Breast epithelium (tissue), 3 donors: ENCODE measurements at regions not wholly inside any gene's neighbourhood (a gene's known extent, or its start where the extent isn't known, plus 50 kb on each side); places are given as distances from the start of the nearest gene placed in this dataset.

Experiments used
- POLR2A ChIP-seq: fragments of 450-650 bp; IDR thresholded peaks from one replicate; pipeline ENCODE4 v1.6.1; 2016; ENCODE audit warnings: antibody characterized with exemption, mild to moderate bottlenecking, moderate library complexity
- POLR2AphosphoS5 ChIP-seq, 3 donors: sonication (generic); formaldehyde crosslinking; IDR thresholded peaks; one replicate each; pipeline ENCODE4 v1.6.1; 2017; ENCODE audit warnings: antibody characterized with exemption in 3 of 3
- TF ChIP-seq, protein P1 (sequence below), 3 donors: fragments of 450-650 bp; IDR thresholded peaks; one replicate each; pipeline ENCODE4 v1.5.1; 2016 to 2017; ENCODE audit warnings: antibody characterized with exemption in 3 of 3, mild to moderate bottlenecking in 3 of 3, moderate library complexity in 3 of 3

DNA sequence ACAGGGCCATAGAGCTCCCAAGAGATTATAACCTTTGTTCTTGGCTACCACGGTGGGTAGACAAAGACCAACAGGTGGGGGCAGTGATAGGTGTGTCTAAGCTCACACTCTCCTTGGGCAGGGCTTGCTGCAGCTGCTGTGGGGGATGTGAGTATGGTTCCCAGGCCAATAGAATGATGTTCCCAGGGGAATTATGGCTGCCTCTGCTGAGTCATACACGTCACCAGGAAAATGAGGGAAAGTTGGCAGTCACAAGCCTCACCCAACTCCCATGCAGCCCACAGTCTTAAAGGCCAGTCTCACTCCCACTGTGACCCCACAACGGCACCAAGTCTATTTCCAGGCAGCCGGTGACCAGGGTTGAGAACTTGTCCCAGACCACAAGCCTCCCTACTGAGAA, 453.4 kb upstream of the PODXL start:
- TF ChIP-seq, protein P1, sequence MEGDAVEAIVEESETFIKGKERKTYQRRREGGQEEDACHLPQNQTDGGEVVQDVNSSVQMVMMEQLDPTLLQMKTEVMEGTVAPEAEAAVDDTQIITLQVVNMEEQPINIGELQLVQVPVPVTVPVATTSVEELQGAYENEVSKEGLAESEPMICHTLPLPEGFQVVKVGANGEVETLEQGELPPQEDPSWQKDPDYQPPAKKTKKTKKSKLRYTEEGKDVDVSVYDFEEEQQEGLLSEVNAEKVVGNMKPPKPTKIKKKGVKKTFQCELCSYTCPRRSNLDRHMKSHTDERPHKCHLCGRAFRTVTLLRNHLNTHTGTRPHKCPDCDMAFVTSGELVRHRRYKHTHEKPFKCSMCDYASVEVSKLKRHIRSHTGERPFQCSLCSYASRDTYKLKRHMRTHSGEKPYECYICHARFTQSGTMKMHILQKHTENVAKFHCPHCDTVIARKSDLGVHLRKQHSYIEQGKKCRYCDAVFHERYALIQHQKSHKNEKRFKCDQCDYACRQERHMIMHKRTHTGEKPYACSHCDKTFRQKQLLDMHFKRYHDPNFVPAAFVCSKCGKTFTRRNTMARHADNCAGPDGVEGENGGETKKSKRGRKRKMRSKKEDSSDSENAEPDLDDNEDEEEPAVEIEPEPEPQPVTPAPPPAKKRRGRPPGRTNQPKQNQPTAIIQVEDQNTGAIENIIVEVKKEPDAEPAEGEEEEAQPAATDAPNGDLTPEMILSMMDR (IDR thresholded peaks at IDR 0.05), result no peak
- TF ChIP-seq POLR2A (no peak), POLR2AphosphoS5 (IDR thresholded peaks at IDR 0.05) (no peak)
